Stimulated activated naive CD8-positive, alpha-beta T cell treated with anti-CD3 and anti-CD28 coated beads, Interleukin-15, Interleukin-2, amounts not matched to agents 100 ng/mL and 50 ng/mL, for 24 hours (primary cell): ENCODE measurements at regions not wholly inside any gene's neighbourhood (a gene's known extent, or its start where the extent isn't known, plus 50 kb on each side); places are given as distances from the start of the nearest gene placed in this dataset.

Experiments used
- H3K27ac Mint-ChIP-seq: one replicate; pipeline ENCODE4 v1.8.0; 2021; ENCODE audit warnings: mild to moderate bottlenecking, mixed read lengths
- H3K27me3 Mint-ChIP-seq: one replicate; pipeline ENCODE4 v1.8.0; 2021; ENCODE audit warnings: mixed read lengths
- H3K36me3 Mint-ChIP-seq: one replicate; pipeline ENCODE4 v1.8.0; 2021; ENCODE audit warnings: low read depth, mixed read lengths
- H3K4me1 Mint-ChIP-seq: one replicate; pipeline ENCODE4 v1.8.0; 2021; ENCODE audit warnings: low read depth, mixed read lengths
- H3K4me3 Mint-ChIP-seq: one replicate; pipeline ENCODE4 v1.8.0; 2021; ENCODE audit warnings: mild to moderate bottlenecking, mixed read lengths
- H3K9me3 Mint-ChIP-seq: one replicate; pipeline ENCODE4 v1.8.0; 2021; ENCODE audit warnings: mixed read lengths

DNA sequence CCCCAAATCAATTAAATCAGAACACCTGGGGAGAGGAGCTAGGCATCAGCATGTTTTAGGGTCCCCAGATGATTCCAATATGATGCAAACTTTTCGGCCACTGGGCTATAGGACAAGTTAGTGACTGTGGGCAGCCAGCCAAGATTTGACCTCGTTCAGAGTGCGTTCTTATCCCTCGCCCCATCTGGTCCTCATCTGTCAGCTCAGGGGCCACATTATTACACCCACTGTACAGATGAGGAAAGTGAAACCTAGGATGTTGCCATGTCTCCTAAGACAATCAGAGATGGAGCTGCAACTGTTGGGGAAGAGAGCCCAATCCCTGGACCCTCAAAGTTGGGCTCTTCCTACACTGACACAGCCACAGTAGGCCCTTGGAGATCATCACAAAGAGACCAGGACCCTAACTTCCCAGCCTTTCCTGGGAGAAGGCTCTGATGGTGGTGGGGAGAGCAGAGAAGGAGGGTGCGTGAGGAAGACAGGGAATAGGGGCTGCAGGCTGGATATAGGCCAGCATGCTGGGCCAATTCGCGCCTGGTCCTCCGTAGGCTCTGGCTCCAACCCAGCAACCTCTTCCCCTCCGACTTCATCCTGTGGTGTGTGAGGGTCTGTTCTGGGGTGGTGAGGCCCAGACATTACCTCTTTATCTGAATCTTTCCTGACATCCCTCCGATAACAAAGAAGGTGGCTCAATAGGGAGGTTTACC is 109.4 kb upstream of the ZMIZ1 start:
- Mint-ChIP-seq H3K27ac (no peak overlapping the region), H3K4me3 (no peak overlapping the region), H3K9me3 (no peaks in the 10 kb centered on the region), H3K27me3 (no peaks in the 10 kb centered on the region), H3K4me1 (no peaks in the 10 kb centered on the region), H3K36me3 (no peaks in the 10 kb centered on the region)

DNA sequence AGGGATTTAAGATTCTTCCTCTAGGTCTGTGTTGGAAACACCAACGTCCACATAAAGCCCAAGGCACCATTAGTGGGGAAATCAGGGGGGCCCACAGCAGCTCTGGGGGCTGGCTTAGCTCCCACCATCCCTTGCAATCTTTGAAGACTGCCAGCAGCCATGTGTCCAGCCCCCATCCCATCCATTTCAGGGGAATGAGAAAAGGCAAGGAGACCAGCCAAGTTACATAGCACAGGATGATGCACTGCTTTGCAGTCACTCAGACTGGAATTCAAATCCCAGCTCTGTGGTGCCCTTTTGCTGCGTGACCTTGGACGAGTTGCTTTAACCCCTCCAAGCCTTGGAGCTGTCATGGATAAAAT is 108.9 kb upstream of the ZMIZ1 start:
- Mint-ChIP-seq H3K27me3 (peaks cover 4% of the 10 kb centered on the region), H3K4me1 (no peaks in the 10 kb centered on the region), H3K4me3 (no peak overlapping the region), H3K36me3 (no peaks in the 10 kb centered on the region), H3K27ac (no peak overlapping the region), H3K9me3 (no peaks in the 10 kb centered on the region)

DNA sequence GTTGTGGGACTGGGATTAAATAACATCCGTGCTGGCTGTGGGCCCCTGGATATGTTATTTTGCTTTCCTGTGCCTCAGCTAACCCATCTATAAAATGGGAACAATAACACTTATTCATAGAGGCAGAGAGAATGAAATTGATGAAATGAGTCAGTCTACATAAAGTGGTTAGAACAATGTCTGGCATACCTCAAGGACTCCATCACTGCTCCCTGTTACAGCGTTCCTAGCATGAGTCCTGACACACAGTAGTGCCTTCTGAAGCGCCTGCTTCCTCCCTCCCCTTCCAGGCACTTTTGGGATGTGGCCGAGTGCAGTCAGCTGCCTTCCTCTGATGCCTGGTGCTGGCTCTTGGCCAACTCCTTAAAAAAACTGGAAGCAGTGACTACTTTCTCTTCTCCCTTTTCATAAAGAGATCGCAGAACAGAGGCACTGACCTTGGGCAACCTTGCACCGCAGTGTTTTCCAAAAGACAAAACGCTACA is 108.4 kb upstream of the ZMIZ1 start:
- peaks cover 4% of the 10 kb centered on the region for H3K27me3 Mint-ChIP-seq
- H3K9me3 Mint-ChIP-seq: no peaks in the 10 kb centered on the region
- H3K4me3 Mint-ChIP-seq: no peak overlapping the region
- H3K27ac Mint-ChIP-seq: no peak overlapping the region
- H3K36me3 Mint-ChIP-seq: no peaks in the 10 kb centered on the region
- no peaks in the 10 kb centered on the region for H3K4me1 Mint-ChIP-seq

DNA sequence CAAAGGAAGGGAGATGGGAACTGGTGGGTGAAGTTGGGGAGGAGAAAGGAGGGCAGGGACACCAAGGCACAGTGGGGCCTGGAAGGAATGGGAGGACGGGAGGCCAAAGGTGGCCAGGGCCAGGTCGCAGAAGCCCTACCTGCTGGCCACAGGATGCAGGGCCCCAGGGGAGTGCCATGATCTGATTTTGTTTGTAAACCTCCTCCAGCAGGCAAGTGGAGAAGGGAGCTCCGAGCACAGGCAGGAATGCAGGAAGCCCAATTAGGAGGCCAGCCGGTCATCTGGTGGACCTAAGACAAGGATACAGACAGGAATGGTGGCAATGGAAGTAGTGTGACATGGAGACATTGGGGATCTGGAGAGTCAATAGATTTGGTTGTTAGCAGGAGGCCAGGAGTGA is 107.0 kb upstream of the ZMIZ1 start:
- Mint-ChIP-seq H3K27me3 (peaks cover 4% of the 10 kb centered on the region), H3K27ac (no peak overlapping the region), H3K4me1 (no peaks in the 10 kb centered on the region), H3K36me3 (no peaks in the 10 kb centered on the region), H3K4me3 (no peak overlapping the region), H3K9me3 (no peaks in the 10 kb centered on the region)

DNA sequence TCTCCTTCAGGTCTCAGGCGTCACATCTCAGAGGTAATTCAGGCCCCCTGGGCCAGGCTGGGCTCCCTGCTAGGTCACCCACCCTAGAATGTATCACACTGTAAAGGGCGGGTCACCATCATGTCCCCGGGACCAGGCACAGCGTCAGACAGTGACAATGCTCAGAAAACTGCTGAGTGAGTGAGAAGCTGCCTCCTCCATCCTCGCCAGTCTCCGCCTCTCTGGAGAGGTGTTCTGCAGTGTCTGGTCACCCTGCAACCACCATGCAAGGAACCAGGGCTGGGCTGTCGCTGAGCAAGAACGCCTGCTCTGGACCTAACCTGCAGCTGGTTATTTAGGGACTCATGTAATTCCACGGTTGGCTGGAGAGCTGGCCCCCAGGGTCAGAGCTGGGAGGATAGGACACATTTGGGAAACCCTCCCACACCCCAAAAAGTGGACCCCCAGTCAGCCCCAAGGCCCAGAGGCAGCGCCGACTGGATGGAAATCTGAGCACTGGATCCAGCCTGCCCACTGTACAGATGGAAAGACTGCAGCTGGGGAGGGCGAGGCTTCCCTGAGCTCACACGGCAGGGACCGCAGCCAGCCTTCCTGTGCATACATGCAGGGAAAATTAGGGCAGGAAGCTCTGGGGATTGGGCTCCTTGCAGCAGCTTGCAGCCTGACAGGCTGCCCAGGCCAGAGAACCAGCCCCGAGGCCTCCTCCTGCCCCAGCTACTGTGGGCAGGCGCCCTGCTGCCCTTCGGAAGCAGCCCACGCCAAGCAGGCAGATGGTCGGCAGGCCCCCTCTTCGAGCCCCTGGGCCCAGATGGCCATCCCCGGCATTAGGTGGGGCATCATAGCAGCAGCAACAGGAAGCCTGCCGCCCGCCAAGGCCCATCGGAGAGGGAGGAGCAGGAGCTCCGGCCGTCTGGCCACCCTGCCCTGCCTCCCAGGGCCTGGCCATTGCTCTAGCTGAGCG is 105.4 kb upstream of the ZMIZ1 start:
- Mint-ChIP-seq H3K36me3 (no peaks in the 10 kb centered on the region), H3K4me1 (no peaks in the 10 kb centered on the region), H3K27me3 (peaks cover 4% of the 10 kb centered on the region), H3K4me3 (no peak overlapping the region), H3K9me3 (no peaks in the 10 kb centered on the region), H3K27ac (no peak overlapping the region)

DNA sequence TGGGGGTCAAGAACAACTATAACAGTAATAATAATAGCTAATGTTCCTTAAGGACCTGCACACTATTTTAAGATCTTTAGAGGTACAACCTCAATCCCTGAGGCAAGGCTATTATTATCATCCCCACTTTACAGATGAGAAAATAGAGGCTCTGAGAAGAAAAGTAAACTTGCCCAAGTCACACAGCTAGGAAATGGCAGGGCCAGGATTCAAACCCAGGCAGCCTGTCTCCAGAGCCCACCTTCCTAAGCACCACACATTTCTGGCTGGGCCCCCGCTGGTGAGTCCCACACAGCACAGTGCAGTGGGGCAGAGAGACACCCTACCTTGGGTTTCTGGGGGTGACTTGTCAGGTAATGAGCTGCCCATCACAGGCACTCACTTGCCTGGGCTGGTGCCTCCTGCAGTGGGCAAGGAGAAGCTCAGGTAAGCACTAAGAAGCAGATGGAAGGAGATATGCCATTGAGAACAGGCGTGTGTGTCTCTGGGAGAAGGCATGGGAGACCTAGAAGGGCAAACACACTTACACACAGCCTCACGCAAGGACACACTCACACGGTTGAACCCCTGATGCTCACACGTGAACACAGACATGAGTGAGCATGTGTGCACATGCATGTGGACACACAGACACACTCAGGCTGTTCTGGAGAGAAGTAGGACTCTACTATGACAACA is 104.4 kb upstream of the ZMIZ1 start:
- peaks cover 4% of the 10 kb centered on the region for H3K27me3 Mint-ChIP-seq
- no peaks in the 10 kb centered on the region for H3K9me3 Mint-ChIP-seq
- no peaks in the 10 kb centered on the region for H3K4me1 Mint-ChIP-seq
- no peaks in the 10 kb centered on the region for H3K36me3 Mint-ChIP-seq
- H3K4me3 Mint-ChIP-seq: no peak overlapping the region
- no peak overlapping the region for H3K27ac Mint-ChIP-seq

DNA sequence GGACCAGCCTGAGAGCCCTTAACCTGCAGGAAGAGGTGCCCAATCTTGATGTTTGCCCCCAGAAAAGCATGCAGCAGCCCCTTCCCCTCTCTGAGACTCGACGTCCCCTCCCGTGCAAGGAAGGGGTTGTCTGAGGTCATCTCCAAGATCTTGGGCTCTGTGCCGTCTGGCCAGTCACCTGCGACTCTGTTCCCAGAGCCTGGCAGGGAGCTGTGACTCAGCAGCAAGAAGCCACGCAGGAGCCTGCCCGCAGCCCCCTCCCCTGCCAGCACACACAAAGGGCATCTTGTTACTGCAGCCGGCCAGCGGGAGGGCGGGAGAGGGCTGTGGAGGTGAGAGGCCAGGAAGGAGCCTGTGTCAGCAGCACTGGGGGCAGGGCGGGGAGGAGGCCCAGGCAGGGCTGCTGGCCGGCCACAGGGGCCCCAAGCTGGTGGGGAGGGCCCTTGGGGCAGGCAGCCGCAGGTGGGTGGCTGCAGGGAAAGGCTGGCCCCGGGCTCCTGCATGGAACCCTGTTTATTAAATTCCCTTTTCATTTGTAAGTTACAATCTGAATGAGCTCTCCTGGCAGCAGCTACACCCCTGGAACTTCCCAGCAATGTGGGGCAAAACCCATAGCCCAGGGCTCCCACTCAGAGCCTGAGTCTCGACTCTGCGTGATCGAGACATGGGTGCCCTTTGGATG is 103.7 kb upstream of the ZMIZ1 start:
- Mint-ChIP-seq H3K9me3 (no peaks in the 10 kb centered on the region), H3K4me3 (no peak overlapping the region), H3K27ac (no peak overlapping the region), H3K27me3 (peaks cover 4% of the 10 kb centered on the region), H3K4me1 (no peaks in the 10 kb centered on the region), H3K36me3 (no peaks in the 10 kb centered on the region)

DNA sequence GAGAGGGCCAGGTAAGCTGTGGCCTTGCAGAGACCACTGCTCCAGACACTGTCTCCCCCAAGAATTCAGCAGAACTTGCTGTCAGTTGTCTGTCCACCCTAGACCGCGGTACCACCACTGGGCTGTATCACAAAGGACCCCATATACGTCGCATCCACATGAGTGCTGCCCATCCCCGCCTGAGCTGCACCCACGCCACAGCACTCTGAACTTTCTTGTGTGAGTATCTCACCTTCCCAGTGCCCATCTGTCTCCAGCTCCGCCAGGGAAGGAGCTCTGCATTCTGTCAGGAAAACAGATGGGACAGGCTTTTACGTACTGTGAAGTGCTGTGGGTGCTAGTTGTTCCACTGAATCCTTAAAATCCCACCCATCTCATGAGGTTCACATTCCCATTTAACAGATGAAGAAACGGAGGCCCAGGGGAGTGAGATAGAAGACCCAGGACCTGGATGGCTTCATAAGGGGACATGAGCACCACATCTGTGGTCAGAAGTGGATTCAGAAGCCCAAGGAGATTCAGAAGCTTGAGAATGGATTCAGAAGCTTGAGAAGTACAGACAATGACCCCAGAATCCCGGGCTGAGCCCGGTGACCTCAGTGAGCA is 102.5 kb upstream of the ZMIZ1 start:
- no peaks in the 10 kb centered on the region for H3K4me1 Mint-ChIP-seq
- no peak overlapping the region for H3K4me3 Mint-ChIP-seq
- H3K27ac Mint-ChIP-seq: no peak overlapping the region
- H3K36me3 Mint-ChIP-seq: no peaks in the 10 kb centered on the region
- H3K27me3 Mint-ChIP-seq: peaks cover 4% of the 10 kb centered on the region
- no peaks in the 10 kb centered on the region for H3K9me3 Mint-ChIP-seq

DNA sequence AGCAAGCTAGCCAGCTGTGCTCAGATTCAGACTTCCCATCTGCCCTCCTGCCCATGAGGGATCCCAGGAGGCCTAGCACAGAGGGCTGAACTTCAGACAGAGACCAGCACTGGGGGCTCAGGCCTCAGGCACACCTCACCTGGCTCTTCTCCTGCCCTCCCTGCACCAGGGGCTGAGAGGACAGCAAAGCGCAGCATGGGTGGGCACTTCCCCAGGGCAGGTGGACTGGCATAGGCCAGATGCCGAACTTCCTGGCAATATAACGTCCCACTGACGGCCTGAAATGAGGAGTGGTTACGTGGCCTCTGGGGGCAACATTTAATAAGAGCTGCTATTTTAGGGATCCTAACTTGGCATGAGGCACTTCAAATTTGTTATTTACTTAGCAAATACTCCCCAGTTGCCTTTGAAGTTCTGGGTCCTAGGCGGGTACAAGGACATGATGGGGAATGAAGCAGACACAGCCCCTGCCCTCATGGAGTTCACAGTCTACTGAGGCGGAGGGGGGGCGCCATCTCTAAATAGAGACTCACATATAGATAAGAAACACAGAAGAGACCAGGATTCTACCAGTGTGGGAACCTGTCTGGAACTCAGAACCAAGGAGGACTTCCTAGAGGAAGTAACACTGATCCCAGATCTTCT is 101.8 kb upstream of the ZMIZ1 start:
- H3K9me3 Mint-ChIP-seq: no peaks in the 10 kb centered on the region
- no peaks in the 10 kb centered on the region for H3K4me1 Mint-ChIP-seq
- H3K36me3 Mint-ChIP-seq: no peaks in the 10 kb centered on the region
- H3K27ac Mint-ChIP-seq: no peak overlapping the region
- peaks cover 4% of the 10 kb centered on the region for H3K27me3 Mint-ChIP-seq
- no peak overlapping the region for H3K4me3 Mint-ChIP-seq

DNA sequence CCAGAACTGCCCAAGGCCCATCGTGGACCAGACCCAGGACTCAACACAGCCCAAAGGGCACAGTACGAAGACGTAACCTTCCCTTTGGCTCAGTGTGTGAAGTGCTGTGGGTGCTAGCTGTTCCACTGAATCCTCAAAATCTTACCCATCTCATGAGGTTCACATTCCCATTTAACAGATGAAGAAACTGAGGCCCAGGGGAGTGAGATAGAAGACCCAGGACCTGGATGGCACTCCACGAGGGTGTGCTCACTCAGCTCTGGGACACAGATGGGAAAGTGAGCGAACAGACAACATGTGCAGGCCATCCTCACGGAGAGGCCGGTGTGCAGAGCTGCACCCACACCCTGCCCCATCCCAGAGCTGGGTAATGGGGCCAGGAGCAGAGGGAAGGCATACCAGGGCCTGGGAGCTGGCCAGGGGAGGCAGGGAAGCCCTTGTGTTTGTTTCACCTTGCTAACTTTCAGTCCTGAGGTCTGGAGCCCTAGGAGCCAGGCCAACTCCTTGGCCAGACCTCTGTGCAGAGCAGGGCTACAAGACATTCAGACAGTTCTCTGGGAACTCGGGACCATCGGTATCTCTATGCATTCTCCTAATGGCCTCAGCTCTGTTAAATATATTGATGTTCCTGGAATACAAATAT is 100.3 kb upstream of the ZMIZ1 start:
- Mint-ChIP-seq H3K4me1 (peaks cover 6% of the 10 kb centered on the region), H3K4me3 (no peak overlapping the region), H3K9me3 (no peaks in the 10 kb centered on the region), H3K27ac (no peak overlapping the region), H3K27me3 (peaks cover 4% of the 10 kb centered on the region), H3K36me3 (no peaks in the 10 kb centered on the region)

DNA sequence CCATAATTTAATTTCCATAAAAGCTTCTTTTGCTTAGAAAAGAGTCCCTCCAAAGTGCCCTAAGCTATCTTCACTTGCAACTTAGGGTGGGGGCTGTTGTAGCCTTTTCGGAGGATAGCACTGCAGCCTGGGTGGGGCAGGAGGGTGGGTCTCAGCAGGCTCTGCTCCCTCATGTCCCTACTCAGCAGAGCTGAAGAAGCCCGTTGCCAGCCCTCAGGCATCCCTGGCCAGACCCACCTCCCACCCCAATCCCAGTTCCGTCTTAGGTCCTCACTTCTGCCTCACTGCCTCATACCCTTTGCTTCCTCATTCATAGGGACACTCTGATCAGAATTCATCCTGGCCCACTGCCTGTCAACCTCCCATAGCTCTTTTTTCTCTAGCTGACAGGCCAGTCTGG is 99.8 kb upstream of the ZMIZ1 start:
- Mint-ChIP-seq H3K4me3 (no peak overlapping the region), H3K36me3 (no peaks in the 10 kb centered on the region), H3K27me3 (peaks cover 4% of the 10 kb centered on the region), H3K4me1 (peaks cover 6% of the 10 kb centered on the region), H3K27ac (no peak overlapping the region), H3K9me3 (no peaks in the 10 kb centered on the region)

DNA sequence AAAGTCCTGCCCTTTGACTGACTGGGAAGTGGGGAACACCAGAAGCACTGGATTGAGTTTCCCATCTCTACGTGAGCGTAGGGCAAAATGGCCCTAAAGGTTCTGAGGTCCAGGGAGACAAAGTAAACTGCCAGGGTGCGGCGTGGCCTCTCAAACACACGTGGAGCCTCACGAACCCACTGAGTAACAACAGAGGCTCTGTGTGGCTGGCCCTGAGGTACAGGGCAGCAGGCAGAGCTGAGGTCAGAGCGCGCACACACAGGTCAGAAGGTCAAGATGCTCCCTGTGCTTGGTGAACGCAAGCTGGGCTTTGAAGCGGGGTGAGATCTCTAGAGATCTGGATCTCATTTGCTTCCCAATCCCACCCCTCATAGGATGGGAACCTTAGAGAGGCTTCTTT is 99.0 kb upstream of the ZMIZ1 start:
- H3K4me1 Mint-ChIP-seq: peaks cover 12% of the 10 kb centered on the region
- H3K36me3 Mint-ChIP-seq: no peaks in the 10 kb centered on the region
- H3K9me3 Mint-ChIP-seq: no peaks in the 10 kb centered on the region
- H3K27me3 Mint-ChIP-seq: peaks cover under 1% of the 10 kb centered on the region
- no peak overlapping the region for H3K27ac Mint-ChIP-seq
- no peak overlapping the region for H3K4me3 Mint-ChIP-seq

DNA sequence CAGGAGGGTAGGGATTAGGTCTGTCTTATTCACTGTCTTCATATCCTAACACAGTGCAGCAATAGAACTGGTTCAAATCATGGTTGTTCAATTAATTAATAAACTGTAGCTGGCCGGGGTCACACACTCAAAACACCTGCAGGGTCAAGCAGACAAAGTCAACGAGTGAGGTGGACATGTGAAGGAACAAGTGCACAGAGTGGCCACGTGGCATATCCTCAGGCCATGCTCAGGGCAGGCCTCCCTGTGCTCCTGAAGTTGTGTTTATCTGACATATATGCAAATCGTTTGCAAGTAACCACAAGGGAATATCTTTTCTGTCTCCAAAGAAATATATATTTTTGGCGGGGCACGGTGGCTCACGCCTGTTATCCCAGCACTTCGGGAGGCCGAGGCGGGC is 98.5 kb upstream of the ZMIZ1 start:
- Mint-ChIP-seq H3K27me3 (no peaks in the 10 kb centered on the region), H3K4me1 (peaks cover 18% of the 10 kb centered on the region), H3K27ac (no peak overlapping the region), H3K36me3 (no peaks in the 10 kb centered on the region), H3K9me3 (no peaks in the 10 kb centered on the region), H3K4me3 (no peak overlapping the region)
